WTC11 (cell line): ENCODE measurements at regions not wholly inside any gene's neighbourhood (a gene's known extent, or its start where the extent isn't known, plus 50 kb on each side); places are given as distances from the start of the nearest gene placed in this dataset.

Experiments used
- ATAC-seq: fragments of 200-7000 bp; cut with Tn5 transposase; 2 replicates; pipeline ENCODE4 v1.10.0; 2021; ENCODE audit warnings: mild to moderate bottlenecking, moderate library complexity
- CTCF ChIA-PET: fragments of 300-600 bp; sonication (Branson Sonifier 250); formaldehyde crosslinking; loops from one replicate; lab custom pipeline; 2021; ENCODE audit warnings: antibody characterized with exemption; lab: Charles Lee
- POLR2A ChIA-PET: fragments of 350-600 bp; sonication (Branson Sonifier 250); formaldehyde crosslinking; loops from one replicate; lab custom pipeline; 2021; ENCODE audit warnings: antibody characterized with exemption; lab: Charles Lee
- DNase-seq: peaks from one replicate; pipeline ENCODE4 v3.0.0; 2021; ENCODE audit warnings: low spot score
- H3K27ac Mint-ChIP-seq: 2 replicates; pipeline ENCODE4 v1.8.0; 2021; ENCODE audit warnings: mixed read lengths
- H3K27me3 Mint-ChIP-seq: 2 replicates; pipeline ENCODE4 v1.8.0; 2021; ENCODE audit warnings: low read depth, mild to moderate bottlenecking, moderate library complexity, mixed read lengths
- H3K36me3 Mint-ChIP-seq: 2 replicates; pipeline ENCODE4 v1.8.0; 2021; ENCODE audit warnings: mixed read lengths
- H3K4me1 Mint-ChIP-seq: 2 replicates; pipeline ENCODE4 v1.8.0; 2022; ENCODE audit warnings: mixed read lengths
- H3K4me3 Mint-ChIP-seq: 2 replicates; pipeline ENCODE4 v1.8.0; 2021; ENCODE audit warnings: mild to moderate bottlenecking, moderate library complexity, mixed read lengths
- H3K9me3 Mint-ChIP-seq: 2 replicates; pipeline ENCODE4 v1.8.0; 2021; ENCODE audit warnings: mixed read lengths
- CBFB ChIP-seq: sonication (generic); formaldehyde crosslinking; IDR thresholded peaks from 2 replicates; pipeline ENCODE4 v1.8.1; 2022; ENCODE audit warnings: mild to moderate bottlenecking, low read depth, missing genetic modification reagents
- CREM ChIP-seq: sonication (generic); formaldehyde crosslinking; IDR thresholded peaks from 2 replicates; pipeline ENCODE4 v1.8.1; 2022; ENCODE audit warnings: mild to moderate bottlenecking, missing genetic modification reagents, moderate library complexity
- ELF4 ChIP-seq: sonication (generic); formaldehyde crosslinking; IDR thresholded peaks from 2 replicates; pipeline ENCODE4 v1.8.1; 2022; ENCODE audit warnings: low read depth, mild to moderate bottlenecking, moderate library complexity, missing genetic modification reagents
- EMX1 ChIP-seq: fragments of 250-450 bp; sonication (Bioruptor Pico); IDR thresholded peaks from 2 replicates; pipeline ENCODE4 v1.8.0; 2021; ENCODE audit warnings: mild to moderate bottlenecking
- ESRRA ChIP-seq: sonication (generic); formaldehyde crosslinking; IDR thresholded peaks from 2 replicates; pipeline ENCODE4 v1.8.1; 2022; ENCODE audit warnings: mild to moderate bottlenecking, missing genetic modification reagents, borderline replicate concordance
- JUN ChIP-seq: sonication (generic); formaldehyde crosslinking; IDR thresholded peaks from 2 replicates; pipeline ENCODE4 v1.8.0; 2023; ENCODE audit warnings: mild to moderate bottlenecking, missing genetic modification reagents
- NR2C2 ChIP-seq: sonication (generic); formaldehyde crosslinking; IDR thresholded peaks from 2 replicates; pipeline ENCODE4 v1.8.0; 2022; ENCODE audit warnings: mild to moderate bottlenecking, missing genetic modification reagents
- SP1 ChIP-seq: sonication (generic); formaldehyde crosslinking; conservative IDR thresholded peaks from 2 replicates; pipeline ENCODE4 v1.8.1; 2022; ENCODE audit warnings: missing genetic modification reagents
- TP53 ChIP-seq: sonication (generic); formaldehyde crosslinking; IDR thresholded peaks from 2 replicates; pipeline ENCODE4 v1.8.1; 2023; ENCODE audit warnings: mild to moderate bottlenecking, missing genetic modification reagents
- ZNF317 ChIP-seq: sonication (generic); formaldehyde crosslinking; IDR thresholded peaks from 2 replicates; pipeline ENCODE4 v1.8.1; 2023; ENCODE audit warnings: low read depth, mild to moderate bottlenecking, moderate library complexity, missing genetic modification reagents, borderline replicate concordance
- TF ChIP-seq, protein P1 (sequence below): sonication (generic); formaldehyde crosslinking; IDR thresholded peaks from 2 replicates; pipeline ENCODE4 v1.8.1; 2023; ENCODE audit warnings: mild to moderate bottlenecking, missing genetic modification reagents
- TF ChIP-seq, protein P2 (sequence below): fragments of 250-450 bp; sonication (Bioruptor Pico); IDR thresholded peaks from 2 replicates; pipeline ENCODE4 v1.9.0; 2021; ENCODE audit warnings: mild to moderate bottlenecking
- TF ChIP-seq, protein P3 (sequence below): fragments of 250-450 bp; sonication (Bioruptor Pico); IDR thresholded peaks from 2 replicates; pipeline ENCODE4 v2.1.2; 2022; ENCODE audit warnings: mild to moderate bottlenecking, moderate library complexity
- TF ChIP-seq, protein P4 (sequence below): sonication (generic); formaldehyde crosslinking; IDR thresholded peaks from 2 replicates; pipeline ENCODE4 v1.8.1; 2023; ENCODE audit warnings: mild to moderate bottlenecking, missing genetic modification reagents, borderline replicate concordance
- TF ChIP-seq, protein P5 (sequence below): sonication (generic); formaldehyde crosslinking; IDR thresholded peaks from 2 replicates; pipeline ENCODE4 v1.8.1; 2022; ENCODE audit warnings: low read depth, missing genetic modification reagents, borderline replicate concordance
- TF ChIP-seq, protein P6 (sequence below): sonication (generic); formaldehyde crosslinking; IDR thresholded peaks from 2 replicates; pipeline ENCODE4 v1.8.0; 2023; ENCODE audit warnings: missing genetic modification reagents, mild to moderate bottlenecking, borderline replicate concordance

DNA sequence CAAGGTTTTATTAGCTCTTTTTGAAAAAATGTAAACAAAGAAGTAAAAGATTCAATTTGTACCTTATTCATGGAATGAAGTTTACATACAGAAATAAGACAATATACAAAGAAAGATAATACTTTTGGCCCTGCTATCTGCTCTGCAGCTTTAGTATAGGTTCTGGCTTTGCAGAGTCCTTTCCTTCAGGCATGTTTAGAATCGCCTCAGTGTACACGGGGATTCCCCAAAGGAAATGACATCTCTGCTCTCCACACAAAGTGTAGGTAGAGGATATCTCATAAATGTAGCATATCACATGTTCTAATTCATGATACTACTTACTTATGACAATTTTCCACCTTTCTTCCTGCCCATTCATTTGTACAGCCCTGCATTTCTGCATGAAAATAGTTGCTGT is 222.6 kb upstream of the DPYD start:
- H3K27ac Mint-ChIP-seq: no peak overlapping the region
- H3K27me3 Mint-ChIP-seq: no peaks in the 10 kb centered on the region
- no peaks in the 10 kb centered on the region for H3K36me3 Mint-ChIP-seq
- DNase-seq (no peak), ATAC-seq (no peak)
- H3K4me3 Mint-ChIP-seq: no peak overlapping the region
- CTCF ChIA-PET: no interaction called here
- POLR2A ChIA-PET: no interaction called here
- TF ChIP-seq ELF4 (CRISPR knock-in tag): no peak
- no peak for TF ChIP-seq CREM (CRISPR knock-in tag)
- TF ChIP-seq CBFB (CRISPR knock-in tag): no peak
- TF ChIP-seq, protein P1, sequence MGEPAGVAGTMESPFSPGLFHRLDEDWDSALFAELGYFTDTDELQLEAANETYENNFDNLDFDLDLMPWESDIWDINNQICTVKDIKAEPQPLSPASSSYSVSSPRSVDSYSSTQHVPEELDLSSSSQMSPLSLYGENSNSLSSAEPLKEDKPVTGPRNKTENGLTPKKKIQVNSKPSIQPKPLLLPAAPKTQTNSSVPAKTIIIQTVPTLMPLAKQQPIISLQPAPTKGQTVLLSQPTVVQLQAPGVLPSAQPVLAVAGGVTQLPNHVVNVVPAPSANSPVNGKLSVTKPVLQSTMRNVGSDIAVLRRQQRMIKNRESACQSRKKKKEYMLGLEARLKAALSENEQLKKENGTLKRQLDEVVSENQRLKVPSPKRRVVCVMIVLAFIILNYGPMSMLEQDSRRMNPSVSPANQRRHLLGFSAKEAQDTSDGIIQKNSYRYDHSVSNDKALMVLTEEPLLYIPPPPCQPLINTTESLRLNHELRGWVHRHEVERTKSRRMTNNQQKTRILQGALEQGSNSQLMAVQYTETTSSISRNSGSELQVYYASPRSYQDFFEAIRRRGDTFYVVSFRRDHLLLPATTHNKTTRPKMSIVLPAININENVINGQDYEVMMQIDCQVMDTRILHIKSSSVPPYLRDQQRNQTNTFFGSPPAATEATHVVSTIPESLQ (CRISPR knock-in tag): no peak
- TF ChIP-seq SP1 (CRISPR knock-in tag): no peak
- TF ChIP-seq, protein P2, sequence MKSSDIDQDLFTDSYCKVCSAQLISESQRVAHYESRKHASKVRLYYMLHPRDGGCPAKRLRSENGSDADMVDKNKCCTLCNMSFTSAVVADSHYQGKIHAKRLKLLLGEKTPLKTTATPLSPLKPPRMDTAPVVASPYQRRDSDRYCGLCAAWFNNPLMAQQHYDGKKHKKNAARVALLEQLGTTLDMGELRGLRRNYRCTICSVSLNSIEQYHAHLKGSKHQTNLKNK: no peak
- TF ChIP-seq, protein P3, sequence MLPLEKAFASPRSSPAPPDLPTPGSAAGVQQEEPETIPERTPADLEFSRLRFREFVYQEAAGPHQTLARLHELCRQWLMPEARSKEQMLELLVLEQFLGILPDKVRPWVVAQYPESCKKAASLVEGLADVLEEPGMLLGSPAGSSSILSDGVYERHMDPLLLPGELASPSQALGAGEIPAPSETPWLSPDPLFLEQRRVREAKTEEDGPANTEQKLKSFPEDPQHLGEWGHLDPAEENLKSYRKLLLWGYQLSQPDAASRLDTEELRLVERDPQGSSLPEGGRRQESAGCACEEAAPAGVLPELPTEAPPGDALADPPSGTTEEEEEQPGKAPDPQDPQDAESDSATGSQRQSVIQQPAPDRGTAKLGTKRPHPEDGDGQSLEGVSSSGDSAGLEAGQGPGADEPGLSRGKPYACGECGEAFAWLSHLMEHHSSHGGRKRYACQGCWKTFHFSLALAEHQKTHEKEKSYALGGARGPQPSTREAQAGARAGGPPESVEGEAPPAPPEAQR (CRISPR knock-in tag): no peak
- TF ChIP-seq ESRRA (CRISPR knock-in tag): no peak
- TF ChIP-seq NR2C2 (CRISPR knock-in tag): no peak
- no peak for TF ChIP-seq ZNF317 (CRISPR knock-in tag)
- TF ChIP-seq, protein P4, sequence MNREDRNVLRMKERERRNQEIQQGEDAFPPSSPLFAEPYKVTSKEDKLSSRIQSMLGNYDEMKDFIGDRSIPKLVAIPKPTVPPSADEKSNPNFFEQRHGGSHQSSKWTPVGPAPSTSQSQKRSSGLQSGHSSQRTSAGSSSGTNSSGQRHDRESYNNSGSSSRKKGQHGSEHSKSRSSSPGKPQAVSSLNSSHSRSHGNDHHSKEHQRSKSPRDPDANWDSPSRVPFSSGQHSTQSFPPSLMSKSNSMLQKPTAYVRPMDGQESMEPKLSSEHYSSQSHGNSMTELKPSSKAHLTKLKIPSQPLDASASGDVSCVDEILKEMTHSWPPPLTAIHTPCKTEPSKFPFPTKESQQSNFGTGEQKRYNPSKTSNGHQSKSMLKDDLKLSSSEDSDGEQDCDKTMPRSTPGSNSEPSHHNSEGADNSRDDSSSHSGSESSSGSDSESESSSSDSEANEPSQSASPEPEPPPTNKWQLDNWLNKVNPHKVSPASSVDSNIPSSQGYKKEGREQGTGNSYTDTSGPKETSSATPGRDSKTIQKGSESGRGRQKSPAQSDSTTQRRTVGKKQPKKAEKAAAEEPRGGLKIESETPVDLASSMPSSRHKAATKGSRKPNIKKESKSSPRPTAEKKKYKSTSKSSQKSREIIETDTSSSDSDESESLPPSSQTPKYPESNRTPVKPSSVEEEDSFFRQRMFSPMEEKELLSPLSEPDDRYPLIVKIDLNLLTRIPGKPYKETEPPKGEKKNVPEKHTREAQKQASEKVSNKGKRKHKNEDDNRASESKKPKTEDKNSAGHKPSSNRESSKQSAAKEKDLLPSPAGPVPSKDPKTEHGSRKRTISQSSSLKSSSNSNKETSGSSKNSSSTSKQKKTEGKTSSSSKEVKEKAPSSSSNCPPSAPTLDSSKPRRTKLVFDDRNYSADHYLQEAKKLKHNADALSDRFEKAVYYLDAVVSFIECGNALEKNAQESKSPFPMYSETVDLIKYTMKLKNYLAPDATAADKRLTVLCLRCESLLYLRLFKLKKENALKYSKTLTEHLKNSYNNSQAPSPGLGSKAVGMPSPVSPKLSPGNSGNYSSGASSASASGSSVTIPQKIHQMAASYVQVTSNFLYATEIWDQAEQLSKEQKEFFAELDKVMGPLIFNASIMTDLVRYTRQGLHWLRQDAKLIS (CRISPR knock-in tag): no peak
- TF ChIP-seq EMX1: no peak
- TF ChIP-seq, protein P5, sequence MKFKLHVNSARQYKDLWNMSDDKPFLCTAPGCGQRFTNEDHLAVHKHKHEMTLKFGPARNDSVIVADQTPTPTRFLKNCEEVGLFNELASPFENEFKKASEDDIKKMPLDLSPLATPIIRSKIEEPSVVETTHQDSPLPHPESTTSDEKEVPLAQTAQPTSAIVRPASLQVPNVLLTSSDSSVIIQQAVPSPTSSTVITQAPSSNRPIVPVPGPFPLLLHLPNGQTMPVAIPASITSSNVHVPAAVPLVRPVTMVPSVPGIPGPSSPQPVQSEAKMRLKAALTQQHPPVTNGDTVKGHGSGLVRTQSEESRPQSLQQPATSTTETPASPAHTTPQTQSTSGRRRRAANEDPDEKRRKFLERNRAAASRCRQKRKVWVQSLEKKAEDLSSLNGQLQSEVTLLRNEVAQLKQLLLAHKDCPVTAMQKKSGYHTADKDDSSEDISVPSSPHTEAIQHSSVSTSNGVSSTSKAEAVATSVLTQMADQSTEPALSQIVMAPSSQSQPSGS (CRISPR knock-in tag): no peak
- TF ChIP-seq TP53 (CRISPR knock-in tag): no peak
- TF ChIP-seq, protein P6, sequence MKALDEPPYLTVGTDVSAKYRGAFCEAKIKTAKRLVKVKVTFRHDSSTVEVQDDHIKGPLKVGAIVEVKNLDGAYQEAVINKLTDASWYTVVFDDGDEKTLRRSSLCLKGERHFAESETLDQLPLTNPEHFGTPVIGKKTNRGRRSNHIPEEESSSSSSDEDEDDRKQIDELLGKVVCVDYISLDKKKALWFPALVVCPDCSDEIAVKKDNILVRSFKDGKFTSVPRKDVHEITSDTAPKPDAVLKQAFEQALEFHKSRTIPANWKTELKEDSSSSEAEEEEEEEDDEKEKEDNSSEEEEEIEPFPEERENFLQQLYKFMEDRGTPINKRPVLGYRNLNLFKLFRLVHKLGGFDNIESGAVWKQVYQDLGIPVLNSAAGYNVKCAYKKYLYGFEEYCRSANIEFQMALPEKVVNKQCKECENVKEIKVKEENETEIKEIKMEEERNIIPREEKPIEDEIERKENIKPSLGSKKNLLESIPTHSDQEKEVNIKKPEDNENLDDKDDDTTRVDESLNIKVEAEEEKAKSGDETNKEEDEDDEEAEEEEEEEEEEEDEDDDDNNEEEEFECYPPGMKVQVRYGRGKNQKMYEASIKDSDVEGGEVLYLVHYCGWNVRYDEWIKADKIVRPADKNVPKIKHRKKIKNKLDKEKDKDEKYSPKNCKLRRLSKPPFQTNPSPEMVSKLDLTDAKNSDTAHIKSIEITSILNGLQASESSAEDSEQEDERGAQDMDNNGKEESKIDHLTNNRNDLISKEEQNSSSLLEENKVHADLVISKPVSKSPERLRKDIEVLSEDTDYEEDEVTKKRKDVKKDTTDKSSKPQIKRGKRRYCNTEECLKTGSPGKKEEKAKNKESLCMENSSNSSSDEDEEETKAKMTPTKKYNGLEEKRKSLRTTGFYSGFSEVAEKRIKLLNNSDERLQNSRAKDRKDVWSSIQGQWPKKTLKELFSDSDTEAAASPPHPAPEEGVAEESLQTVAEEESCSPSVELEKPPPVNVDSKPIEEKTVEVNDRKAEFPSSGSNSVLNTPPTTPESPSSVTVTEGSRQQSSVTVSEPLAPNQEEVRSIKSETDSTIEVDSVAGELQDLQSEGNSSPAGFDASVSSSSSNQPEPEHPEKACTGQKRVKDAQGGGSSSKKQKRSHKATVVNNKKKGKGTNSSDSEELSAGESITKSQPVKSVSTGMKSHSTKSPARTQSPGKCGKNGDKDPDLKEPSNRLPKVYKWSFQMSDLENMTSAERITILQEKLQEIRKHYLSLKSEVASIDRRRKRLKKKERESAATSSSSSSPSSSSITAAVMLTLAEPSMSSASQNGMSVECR (CRISPR knock-in tag): no peak
- TF ChIP-seq JUN (CRISPR knock-in tag): no peak
- H3K9me3 Mint-ChIP-seq: peaks cover 8% of the 10 kb centered on the region
- no peaks in the 10 kb centered on the region for H3K4me1 Mint-ChIP-seq
